ENCODE measurements at regions not wholly inside any gene's neighbourhood (a gene's known extent, or its start where the extent isn't known, plus 50 kb on each side); places are given as distances from the start of the nearest gene placed in this dataset.

DNA sequence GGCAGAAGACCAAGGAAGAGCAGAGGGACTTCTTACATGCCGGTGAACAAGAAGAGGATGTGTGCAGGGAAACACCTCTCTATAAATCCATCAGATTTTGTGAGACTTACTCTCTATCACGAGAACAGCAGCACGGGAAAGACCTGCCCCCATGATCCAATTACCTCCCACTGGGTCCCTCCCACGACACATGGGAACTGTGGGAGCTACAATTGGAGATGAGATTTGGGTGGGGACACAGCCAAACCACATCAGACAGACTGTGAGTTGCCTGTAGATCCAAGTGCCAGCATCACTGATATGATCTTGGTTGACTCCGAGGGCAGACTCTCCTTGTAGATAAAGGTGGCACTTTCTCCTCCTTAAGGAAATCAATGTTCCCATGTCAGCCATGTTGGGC, 414.8 kb upstream of the JARID2 start:
- TF ChIP-seq GATA2 (IDR thresholded peaks at IDR 0.05; ENCODE audit: low read depth, low read length) (no peak), GATA3 (IDR thresholded peaks at IDR 0.05; ENCODE audit: low read depth, low read length) (no peak)
